OCI-LY7 (cell line): ENCODE measurements at regions not wholly inside any gene's neighbourhood (a gene's known extent, or its start where the extent isn't known, plus 50 kb on each side); places are given as distances from the start of the nearest gene placed in this dataset.
"Not testable (repeated sequence)": the region's sequence is repeated elsewhere in the genome, so short reads cannot be mapped to it uniquely, and the experiment has no call there.

Source experiments
- CTCF ChIP-seq: fragments of 200-600 bp; sonication (generic); conservative IDR thresholded peaks from 2 replicates; pipeline ENCODE4 v1.5.1; 2014; ENCODE audit warnings: mild to moderate bottlenecking, antibody characterized with exemption, low read length, moderate library complexity, mixed read lengths
- EZH2phosphoT487 ChIP-seq: fragments of 200-600 bp; sonication (generic); IDR thresholded peaks from 2 replicates; pipeline ENCODE4 v1.6.1; 2018; ENCODE audit warnings: low read depth, borderline replicate concordance, mild to moderate bottlenecking, mixed run types, antibody characterized with exemption, low read length, moderate library complexity, mixed read lengths

GRCh38 chr7:65469919-65470558, 96.4 kb downstream of the ZNF92 start:
- TF ChIP-seq CTCF, EZH2phosphoT487: not testable (repeated sequence)
